Astrocyte (in vitro differentiated cells and primary cell): ENCODE measurements at regions not wholly inside any gene's neighbourhood (a gene's known extent, or its start where the extent isn't known, plus 50 kb on each side); places are given as distances from the start of the nearest gene placed in this dataset.
"Not testable (repeated sequence)": the region's sequence is repeated elsewhere in the genome, so short reads cannot be mapped to it uniquely, and the experiment has no call there.

Source experiments
- DNase-seq: peaks from one replicate; pipeline ENCODE4 v3.0.0-alpha.2; 2010; ENCODE audit warnings: low read depth
- FAIRE-seq: peaks from 2 replicates; lab custom pipeline; 2011; peaks lifted over from hg19 to GRCh38; lab: Jason Lieb, UNC
- H2AFZ ChIP-seq: 2 replicates; pipeline ENCODE4 v1.6.0; 2012; ENCODE audit warnings: low read depth, low read length, inconsistent platforms
- H3K27ac ChIP-seq: 2 replicates; pipeline ENCODE4 v1.5.1; 2011; ENCODE audit warnings: low read depth, low read length, inconsistent platforms
- H3K27me3 ChIP-seq: 2 replicates; pipeline ENCODE4 v1.6.0; 2011; ENCODE audit warnings: low read length, inconsistent platforms; ENCODE audit not compliant: insufficient read depth
- H3K36me3 ChIP-seq: 2 replicates; pipeline ENCODE4 v1.5.1; 2011; ENCODE audit warnings: low read length, inconsistent platforms; ENCODE audit not compliant: insufficient read depth
- H3K4me1 ChIP-seq: 2 replicates; pipeline ENCODE4 v1.5.1; 2011; ENCODE audit warnings: low read length, inconsistent platforms; ENCODE audit not compliant: insufficient read depth
- H3K4me2 ChIP-seq: 2 replicates; pipeline ENCODE4 v1.6.0; 2012; ENCODE audit warnings: low read length, inconsistent platforms
- H3K4me3 ChIP-seq: 2 replicates; pipeline ENCODE4 v1.5.1; 2011; ENCODE audit warnings: low read depth, mild to moderate bottlenecking, low read length, inconsistent platforms; ENCODE audit not compliant: insufficient read depth
- H3K79me2 ChIP-seq: 2 replicates; pipeline ENCODE4 v1.6.0; 2012; ENCODE audit warnings: mild to moderate bottlenecking, low read length, inconsistent platforms; ENCODE audit not compliant: insufficient read depth
- H3K9ac ChIP-seq: 2 replicates; pipeline ENCODE4 v1.6.0; 2012; ENCODE audit warnings: mild to moderate bottlenecking, low read length, inconsistent platforms
- H3K9me3 ChIP-seq: 2 replicates; pipeline ENCODE4 v1.5.1; 2012; ENCODE audit warnings: low read depth, mild to moderate bottlenecking, low read length, inconsistent platforms; ENCODE audit not compliant: insufficient read depth
- H4K20me1 ChIP-seq: 2 replicates; pipeline ENCODE4 v1.6.0; 2012; ENCODE audit warnings: low read length, inconsistent platforms; ENCODE audit not compliant: insufficient read depth
- H3K27ac Mint-ChIP-seq: one replicate; pipeline ENCODE4 v1.8.0; 2021; ENCODE audit warnings: mild to moderate bottlenecking, mixed read lengths; ENCODE audit not compliant: unreplicated experiment
- H3K27me3 Mint-ChIP-seq: one replicate; pipeline ENCODE4 v1.8.0; 2021; ENCODE audit warnings: low read depth, mixed read lengths; ENCODE audit not compliant: unreplicated experiment
- H3K36me3 Mint-ChIP-seq: one replicate; pipeline ENCODE4 v1.8.0; 2021; ENCODE audit warnings: low read depth, mixed read lengths; ENCODE audit not compliant: unreplicated experiment
- H3K4me1 Mint-ChIP-seq: one replicate; pipeline ENCODE4 v1.8.0; 2021; ENCODE audit warnings: low read depth, mixed read lengths; ENCODE audit not compliant: unreplicated experiment
- H3K4me3 Mint-ChIP-seq: one replicate; pipeline ENCODE4 v1.8.0; 2021; ENCODE audit warnings: mild to moderate bottlenecking, moderate library complexity, mixed read lengths; ENCODE audit not compliant: unreplicated experiment
- H3K9me3 Mint-ChIP-seq: one replicate; pipeline ENCODE4 v1.8.0; 2021; ENCODE audit warnings: mild to moderate bottlenecking, mixed read lengths; ENCODE audit not compliant: unreplicated experiment
- EZH2 ChIP-seq: IDR thresholded peaks from 2 replicates; pipeline ENCODE4 v1.6.1; 2012; ENCODE audit warnings: mild to moderate bottlenecking, low read length, inconsistent platforms; ENCODE audit not compliant: insufficient read depth
- TF ChIP-seq, protein P1 (sequence below): IDR thresholded peaks from 2 replicates; pipeline ENCODE4 v1.5.1; 2011; ENCODE audit warnings: low read depth, mild to moderate bottlenecking, inconsistent platforms, low read length, moderate library complexity; ENCODE audit not compliant: insufficient read depth

DNA sequence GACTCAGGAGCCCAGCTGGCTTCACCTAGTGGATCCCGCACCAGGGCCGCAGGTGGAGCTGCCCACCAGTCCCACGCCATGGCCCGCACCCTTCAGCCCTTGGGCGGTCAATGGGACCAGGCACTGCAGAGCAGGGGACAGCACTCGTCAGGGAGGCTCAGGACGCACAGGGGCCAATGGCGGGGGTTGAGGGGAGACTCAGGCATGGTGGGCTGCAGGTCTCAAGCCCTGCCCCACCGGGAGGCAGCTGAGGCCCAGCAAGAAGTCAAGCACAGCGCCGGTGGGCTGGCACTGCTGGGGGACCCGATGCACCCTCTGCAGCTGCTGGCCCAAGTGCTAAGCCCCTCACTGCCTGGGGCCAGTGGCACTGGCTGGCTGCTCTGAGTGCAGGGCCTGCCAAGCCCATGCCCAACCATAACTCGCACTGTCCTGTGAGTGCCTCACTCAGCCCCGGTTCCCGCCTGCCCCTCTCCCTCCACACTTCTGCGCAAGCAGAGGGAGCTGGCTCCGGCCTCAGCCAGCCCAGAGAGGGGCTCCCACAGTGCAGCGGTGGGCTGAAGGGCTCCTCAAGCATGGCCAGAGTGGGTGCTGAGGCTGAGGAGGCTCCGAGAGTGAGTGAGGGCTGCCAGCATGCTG lies 111.7 kb upstream of the PGR start:
- H3K79me2 ChIP-seq, result no peaks in the 10 kb centered on the region
- no peaks in the 10 kb centered on the region for H4K20me1 ChIP-seq
- Mint-ChIP-seq H3K27ac (no peak overlapping the region), H3K36me3 (no peaks in the 10 kb centered on the region), H3K4me1 (no peaks in the 10 kb centered on the region), H3K27me3 (peaks cover 7% of the 10 kb centered on the region), H3K9me3 (no peaks in the 10 kb centered on the region), H3K4me3 (no peak overlapping the region)
- no peaks in the 10 kb centered on the region for H3K4me1 ChIP-seq
- no peak overlapping the region for H2AFZ ChIP-seq
- no peak for TF ChIP-seq EZH2
- TF ChIP-seq, protein P1, sequence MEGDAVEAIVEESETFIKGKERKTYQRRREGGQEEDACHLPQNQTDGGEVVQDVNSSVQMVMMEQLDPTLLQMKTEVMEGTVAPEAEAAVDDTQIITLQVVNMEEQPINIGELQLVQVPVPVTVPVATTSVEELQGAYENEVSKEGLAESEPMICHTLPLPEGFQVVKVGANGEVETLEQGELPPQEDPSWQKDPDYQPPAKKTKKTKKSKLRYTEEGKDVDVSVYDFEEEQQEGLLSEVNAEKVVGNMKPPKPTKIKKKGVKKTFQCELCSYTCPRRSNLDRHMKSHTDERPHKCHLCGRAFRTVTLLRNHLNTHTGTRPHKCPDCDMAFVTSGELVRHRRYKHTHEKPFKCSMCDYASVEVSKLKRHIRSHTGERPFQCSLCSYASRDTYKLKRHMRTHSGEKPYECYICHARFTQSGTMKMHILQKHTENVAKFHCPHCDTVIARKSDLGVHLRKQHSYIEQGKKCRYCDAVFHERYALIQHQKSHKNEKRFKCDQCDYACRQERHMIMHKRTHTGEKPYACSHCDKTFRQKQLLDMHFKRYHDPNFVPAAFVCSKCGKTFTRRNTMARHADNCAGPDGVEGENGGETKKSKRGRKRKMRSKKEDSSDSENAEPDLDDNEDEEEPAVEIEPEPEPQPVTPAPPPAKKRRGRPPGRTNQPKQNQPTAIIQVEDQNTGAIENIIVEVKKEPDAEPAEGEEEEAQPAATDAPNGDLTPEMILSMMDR, result no peak
- no peaks in the 10 kb centered on the region for H3K36me3 ChIP-seq
- no peak for DNase-seq
- no peak for FAIRE-seq
- H3K27me3 ChIP-seq, result no peaks in the 10 kb centered on the region
- no peak overlapping the region for H3K9ac ChIP-seq
- no peak overlapping the region for H3K4me3 ChIP-seq
- no peaks in the 10 kb centered on the region for H3K9me3 ChIP-seq
- no peak overlapping the region for H3K4me2 ChIP-seq
- no peak overlapping the region for H3K27ac ChIP-seq

DNA sequence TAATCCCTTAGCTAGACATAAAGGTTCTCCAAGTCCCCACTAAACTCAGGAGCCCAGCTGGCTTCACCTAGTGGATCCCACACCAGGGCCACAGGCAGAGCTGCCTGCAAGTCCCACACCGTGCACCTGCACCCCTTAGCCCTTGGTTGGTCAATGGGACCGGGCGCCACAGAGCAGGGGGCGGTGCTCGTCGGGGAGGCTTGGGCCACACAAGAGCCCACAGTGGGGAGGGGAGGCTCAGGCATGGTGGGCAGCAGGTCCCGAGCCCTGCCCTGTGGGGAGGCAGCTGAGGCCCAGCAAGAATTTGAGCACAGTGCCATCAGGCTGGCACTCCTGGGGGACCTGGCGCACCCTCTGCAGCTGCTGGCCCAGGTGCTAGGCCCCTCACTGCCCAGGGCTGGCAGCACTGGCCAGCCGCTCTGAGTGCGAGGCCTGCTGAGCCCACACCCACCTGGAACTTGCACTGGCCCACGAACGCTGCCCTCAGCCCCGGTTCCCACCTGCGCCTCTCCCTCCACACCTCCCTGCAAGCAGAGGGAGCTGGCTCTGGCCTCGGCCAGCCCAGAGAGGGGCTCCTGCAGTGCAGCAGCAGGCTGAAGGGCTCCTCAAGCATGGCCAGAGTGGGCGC lies 101.7 kb upstream of the PGR start:
- not testable (repeated sequence) for H3K9me3 ChIP-seq, H3K9me3 Mint-ChIP-seq, H3K36me3 Mint-ChIP-seq, H3K4me3 ChIP-seq, H4K20me1 ChIP-seq, H3K27ac ChIP-seq, H2AFZ ChIP-seq, FAIRE-seq, H3K27me3 ChIP-seq, H3K27ac Mint-ChIP-seq, H3K4me3 Mint-ChIP-seq, H3K79me2 ChIP-seq, H3K27me3 Mint-ChIP-seq, H3K4me1 Mint-ChIP-seq, H3K4me1 ChIP-seq, DNase-seq, H3K9ac ChIP-seq, H3K36me3 ChIP-seq, H3K4me2 ChIP-seq

DNA sequence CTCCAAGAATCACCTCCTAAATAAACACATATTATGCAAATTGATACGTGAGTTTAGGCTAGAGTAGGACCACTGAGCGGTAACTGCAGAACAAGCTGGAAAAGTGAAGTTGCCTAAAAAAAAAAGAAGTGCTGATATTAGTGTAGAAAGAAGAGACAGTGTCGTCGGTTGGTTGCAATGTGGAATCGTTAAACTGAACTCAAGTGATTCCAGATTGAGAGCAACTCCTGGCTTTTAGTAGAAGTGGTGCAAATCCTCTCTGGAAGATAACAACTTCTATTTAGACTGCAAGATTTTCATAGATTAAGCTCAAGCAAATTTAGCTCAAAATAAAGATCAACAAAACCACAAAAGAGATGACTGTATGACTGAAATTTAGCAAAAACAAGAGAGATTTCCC lies 97.0 kb upstream of the PGR start:
- Mint-ChIP-seq H3K27ac (no peak overlapping the region), H3K36me3 (no peaks in the 10 kb centered on the region), H3K27me3 (no peaks in the 10 kb centered on the region), H3K4me1 (no peaks in the 10 kb centered on the region), H3K9me3 (peaks cover 9% of the 10 kb centered on the region), H3K4me3 (no peak overlapping the region)
- Histone ChIP-seq H3K36me3 (no peaks in the 10 kb centered on the region), H3K4me2 (no peak overlapping the region), H3K9ac (no peak overlapping the region), H3K27ac (no peak overlapping the region), H3K9me3 (peaks cover 10% of the 10 kb centered on the region), H3K79me2 (no peaks in the 10 kb centered on the region), H2AFZ (no peak overlapping the region), H3K4me3 (no peak overlapping the region), H4K20me1 (no peaks in the 10 kb centered on the region), H3K4me1 (no peaks in the 10 kb centered on the region), H3K27me3 (no peaks in the 10 kb centered on the region)
- FAIRE-seq, result no peak
- TF ChIP-seq, protein P1, result no peak
- no peak for DNase-seq
